AG04449 (cell line): ENCODE measurements at regions not wholly inside any gene's neighbourhood (a gene's known extent, or its start where the extent isn't known, plus 50 kb on each side); places are given as distances from the start of the nearest gene placed in this dataset.

Source experiments
- CTCF ChIA-PET: fragments of 350-600 bp; formaldehyde crosslinking; extraction: SDS; loops from one replicate; lab custom pipeline; 2021; ENCODE audit warnings: antibody characterized with exemption; lab: Yijun Ruan, JAX
- POLR2A ChIA-PET: fragments of 400-600, 350-600 bp; formaldehyde crosslinking; extraction: SDS; loops from one replicate; lab custom pipeline; 2020; ENCODE audit warnings: antibody characterized with exemption, inconsistent platforms; lab: Yijun Ruan, JAX
- DNase-seq: peaks from one replicate; pipeline ENCODE4 v3.0.0-alpha.2; 2010; ENCODE audit warnings: low read depth, low spot score
- H3K4me3 ChIP-seq: 2 replicates; pipeline ENCODE4 v1.5.1; 2011; ENCODE audit warnings: low read depth, mild to moderate bottlenecking, control low read depth, low read length
- CTCF ChIP-seq: IDR thresholded peaks from one replicate; pipeline ENCODE4 v1.5.1; 2011; ENCODE audit warnings: mild to moderate bottlenecking, moderate library complexity, low read length, control low read depth, inconsistent platforms; ENCODE audit not compliant: insufficient read depth; ENCODE audit errors: missing control alignments

DNA sequence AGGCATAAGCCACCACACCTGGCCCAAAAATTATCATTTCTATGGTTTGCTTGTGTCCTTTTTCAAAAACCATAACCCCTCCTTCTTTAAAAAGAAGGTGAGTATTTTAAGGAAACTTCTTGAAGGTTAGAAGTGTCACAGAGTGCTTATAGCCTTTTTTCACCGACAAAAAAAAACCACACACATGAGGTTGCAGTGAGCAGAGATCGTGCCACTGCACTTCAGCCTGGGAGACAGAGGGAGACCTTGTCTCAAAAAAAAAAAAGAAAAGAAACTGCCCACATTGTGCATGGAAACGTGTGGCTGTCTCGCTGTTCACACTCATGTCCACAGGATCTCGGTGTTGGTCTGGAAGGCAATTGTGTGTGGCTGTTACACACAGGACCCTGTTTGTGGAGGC is 157.4 kb upstream of the PFKP start:
- no peak for TF ChIP-seq CTCF
- CTCF ChIA-PET = no interaction called here
- POLR2A ChIA-PET = no interaction called here
- no peak for DNase-seq
- no peak overlapping the region for H3K4me3 ChIP-seq

- no peak overlapping the region for H3K4me3 ChIP-seq
- CTCF ChIA-PET = interaction anchor here (1.2 kb wide), 1 partner anchor 135 kb away, joined by 3 read pairs; no protein-coding TSS in a partner anchor
- POLR2A ChIA-PET = no interaction called here
- no peak for DNase-seq
- no peak for TF ChIP-seq CTCF
These were observed 158.3 kb upstream of the PFKP start for GRCh38 chr10:2908851-2909630.

GRCh38 chr10:2906974-2907373 is 160.4 kb upstream of the PFKP start:
- CTCF ChIA-PET = no interaction called here
- DNase-seq = no peak
- no peak overlapping the region for H3K4me3 ChIP-seq

GRCh38 chr10:2905851-2906250 is 161.5 kb upstream of the PFKP start:
- POLR2A ChIA-PET = no interaction called here
- CTCF ChIA-PET = no interaction called here
- DNase-seq = no peak
- no peak overlapping the region for H3K4me3 ChIP-seq
- TF ChIP-seq CTCF = no peak

More at GRCh38 chr10:2906974-2907373, 160.4 kb upstream of the PFKP start:
- no peak for TF ChIP-seq CTCF
- POLR2A ChIA-PET = no interaction called here

DNA sequence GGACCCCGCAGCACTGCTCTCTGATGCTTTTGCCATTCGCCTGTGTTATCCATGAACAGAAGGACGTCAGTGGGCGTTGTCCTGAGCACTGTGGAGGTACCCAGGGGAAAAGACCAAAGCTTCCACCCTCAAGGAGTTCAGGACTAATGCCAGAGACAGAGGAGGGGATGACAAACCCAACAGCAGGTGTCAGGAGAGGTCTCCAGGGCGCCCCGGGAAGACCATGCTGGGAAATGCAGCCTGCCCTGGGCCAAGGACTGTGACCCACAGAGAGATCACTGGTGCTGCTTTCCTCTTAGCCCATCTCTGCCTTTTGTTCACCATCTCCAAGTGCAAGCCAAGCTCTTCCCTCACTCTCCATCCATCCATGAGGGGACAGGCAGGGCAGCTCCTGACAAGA is 166.8 kb upstream of the PFKP start:
- no peak for DNase-seq
- TF ChIP-seq CTCF = no peak
- no peak overlapping the region for H3K4me3 ChIP-seq
- POLR2A ChIA-PET = no interaction called here
- CTCF ChIA-PET = interaction anchor here (0.6 to 1.3 kb wide), 2 partner anchors 29 to 143 kb away, joined by 3 to 4 read pairs; no protein-coding TSS in a partner anchor

DNA sequence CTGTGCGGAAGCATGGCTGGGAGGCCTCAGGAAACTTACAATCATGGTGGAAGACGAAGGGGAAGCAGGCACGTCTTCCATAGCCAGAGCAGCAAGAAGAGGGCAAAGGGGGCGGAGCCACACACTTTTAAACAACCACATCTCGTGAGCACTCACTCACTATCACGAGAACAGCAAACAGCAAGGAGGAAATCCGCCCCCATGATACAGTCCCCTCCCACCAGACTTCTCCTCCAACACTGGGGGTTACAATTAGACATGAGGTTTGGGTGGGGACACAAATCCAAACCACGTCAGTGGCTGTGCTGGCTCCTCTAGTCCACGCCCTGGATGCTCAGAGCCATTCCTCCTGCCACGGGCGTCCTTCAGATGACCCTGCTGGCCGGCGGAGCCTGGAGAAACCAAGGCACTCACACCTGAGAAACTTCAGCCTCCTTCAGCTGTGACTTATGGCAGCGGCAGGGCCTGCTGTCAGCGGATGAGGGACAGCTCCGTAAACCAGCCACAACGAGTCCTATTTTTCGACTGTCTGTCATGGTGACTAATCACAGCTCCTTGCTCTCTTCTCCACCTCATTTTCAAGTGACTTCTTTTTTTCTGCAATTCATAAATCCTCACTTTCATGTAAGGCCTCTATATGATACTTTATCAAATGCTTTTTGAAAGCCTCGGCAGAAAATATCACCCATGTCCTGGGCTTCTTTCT is 167.9 kb upstream of the PFKP start:
- TF ChIP-seq CTCF = no peak
- H3K4me3 ChIP-seq = no peak overlapping the region
- POLR2A ChIA-PET = no interaction called here
- DNase-seq = no peak
- CTCF ChIA-PET = no interaction called here
